HCT116 (cell line): ENCODE measurements at regions not wholly inside any gene's neighbourhood (a gene's known extent, or its start where the extent isn't known, plus 50 kb on each side); places are given as distances from the start of the nearest gene placed in this dataset.

Experiments
- ATAC-seq: fragments of 200-7000 bp; cut with Tn5 transposase; 2 replicates; pipeline ENCODE4 v1.9.1; 2020; ENCODE audit warnings: mild to moderate bottlenecking, moderate library complexity
- BruUV-seq: library from RNA; stranded (reverse); fragments of 400-500 nt; replicated peaks from 2 replicates; lab custom pipeline; 2021; lab: Mats Ljungman, UMichigan
- CTCF ChIA-PET: fragments of 300-600 bp; sonication (Branson Sonifier 250); formaldehyde crosslinking; loops from one replicate; lab custom pipeline; 2021; ENCODE audit warnings: antibody characterized with exemption; lab: Charles Lee
- POLR2A ChIA-PET: fragments of 300-600, 350-600 bp; sonication (Branson Sonifier 250); formaldehyde crosslinking; loops from one replicate; lab custom pipeline; 2021; ENCODE audit warnings: antibody characterized with exemption; lab: Charles Lee
- RAD21 ChIA-PET, 2 experiments: fragments of 300-600 bp; sonication (Branson Sonifier 250); formaldehyde crosslinking; loops; one replicate each; lab custom pipeline; 2023; ENCODE audit warnings: low total read pairs in 2 of 2; ENCODE audit not compliant: uncharacterized antibody in 2 of 2, unreplicated experiment in 2 of 2, low non-redundant PET in 1 of 2; lab: Charles Lee
- DNase-seq: peaks from one replicate; pipeline ENCODE4 v3.0.0-alpha.2; 2010; ENCODE audit warnings: low read depth, low spot score
- H2AFZ ChIP-seq: fragments of 200-600 bp; shearing (Covaris generic), sonication (generic); 2 replicates; pipeline ENCODE4 v1.6.1; 2017; ENCODE audit warnings: low read depth, mixed run types, mixed read lengths, antibody characterized with exemption, low read length; ENCODE audit not compliant: poor library complexity, severe bottlenecking
- H3K27ac ChIP-seq: 2 replicates; pipeline ENCODE4 v1.5.1; 2012; ENCODE audit warnings: low read depth, low read length
- H3K27me3 ChIP-seq: fragments of 200-600 bp; sonication (generic); 2 replicates; pipeline ENCODE4 v1.6.1; 2016; ENCODE audit warnings: mixed run types, low read length, mixed read lengths; ENCODE audit not compliant: insufficient read depth
- H3K36me3 ChIP-seq, 2 experiments: fragments of 200-500 bp in 1 of 2; fragments of 200-600 bp in 1 of 2; sonication (Bioruptor generic) in 1 of 2; sonication (generic) in 1 of 2; 2 replicates each; pipeline versions ENCODE4 v1.5.1 to v1.6.1; 2014 to 2016; ENCODE audit warnings: low read length in 2 of 2, inconsistent platforms in 1 of 2, mixed read lengths in 1 of 2, mixed run types in 1 of 2; ENCODE audit not compliant: insufficient read depth in 2 of 2, control insufficient read depth in 1 of 2
- H3K4me1 ChIP-seq, 2 experiments: fragments of 200-600 bp in 1 of 2; sonication (generic) in 1 of 2; 2 replicates each; pipeline versions ENCODE4 v1.5.1 to v1.6.1; 2012 to 2017; ENCODE audit warnings: low read length in 2 of 2, inconsistent platforms in 1 of 2, mild to moderate bottlenecking in 1 of 2, mixed read lengths in 1 of 2, mixed run types in 1 of 2, moderate library complexity in 1 of 2; ENCODE audit not compliant: insufficient read depth in 2 of 2, control insufficient read depth in 1 of 2
- H3K4me2 ChIP-seq: fragments of 200-600 bp; sonication (generic); 2 replicates; pipeline ENCODE4 v1.6.1; 2017; ENCODE audit warnings: mixed run types, low read length, mixed read lengths
- H3K4me3 ChIP-seq, 2 experiments: fragments of 200-600 bp in 1 of 2; sonication (generic) in 1 of 2; replicated peaks in 1 of 2; 2 replicates each; pipeline ENCODE4 v1.5.1; 2011 to 2016; ENCODE audit warnings: low read length in 2 of 2, control low read depth in 1 of 2, low read depth in 1 of 2, mild to moderate bottlenecking in 1 of 2, mixed read lengths in 1 of 2, mixed run types in 1 of 2
- H3K79me2 ChIP-seq: fragments of 200-600 bp; sonication (generic); 2 replicates; pipeline ENCODE4 v1.6.1; 2017; ENCODE audit warnings: mild to moderate bottlenecking, mixed run types, low read length, moderate library complexity, mixed read lengths; ENCODE audit not compliant: insufficient read depth
- H3K9ac ChIP-seq: fragments of 200-600 bp; sonication (generic); 2 replicates; pipeline ENCODE4 v1.6.1; 2016; ENCODE audit warnings: low read length, mixed read lengths
- H3K9me2 ChIP-seq: fragments of 200-600 bp; sonication (generic), shearing (Covaris generic); 2 replicates; pipeline ENCODE4 v1.6.1; 2017; ENCODE audit warnings: mixed run types, mild to moderate bottlenecking, moderate library complexity; ENCODE audit not compliant: insufficient read depth
- H3K9me3 ChIP-seq, 2 experiments: fragments of 200-500 bp in 1 of 2; fragments of 200-600 bp in 1 of 2; sonication (Bioruptor generic) in 1 of 2; sonication (generic) in 1 of 2; 2 replicates each; pipeline ENCODE4 v1.6.1; 2014 to 2017; ENCODE audit warnings: low read length in 2 of 2, mixed read lengths in 2 of 2, inconsistent platforms in 1 of 2, low read depth in 1 of 2, mild to moderate bottlenecking in 1 of 2, mixed run types in 1 of 2, moderate library complexity in 1 of 2; ENCODE audit not compliant: control insufficient read depth in 1 of 2, insufficient read depth in 1 of 2
- H4K20me1 ChIP-seq: fragments of 200-600 bp; sonication (generic), shearing (Covaris generic); 2 replicates; pipeline ENCODE4 v1.6.1; 2017; ENCODE audit warnings: mixed run types, mild to moderate bottlenecking, moderate library complexity; ENCODE audit not compliant: insufficient read depth
- EGR1 ChIP-seq: IDR thresholded peaks from 2 replicates; pipeline ENCODE4 v1.6.1; 2012; ENCODE audit warnings: low read depth
- ELF1 ChIP-seq: IDR thresholded peaks from 2 replicates; pipeline ENCODE4 v1.6.1; 2012; ENCODE audit warnings: low read depth, borderline replicate concordance
- EZH2 ChIP-seq: fragments of 200-600 bp; sonication (generic); IDR thresholded peaks from 2 replicates; pipeline ENCODE4 v1.6.1; 2017; ENCODE audit warnings: antibody characterized with exemption, mixed run types
- EZH2phosphoT487 ChIP-seq: fragments of 200-600 bp; IDR thresholded peaks from 2 replicates; pipeline ENCODE4 v1.6.1; 2018; ENCODE audit warnings: antibody characterized with exemption, borderline replicate concordance
- FOSL1 ChIP-seq: IDR thresholded peaks from 2 replicates; pipeline ENCODE4 v1.6.1; 2012; ENCODE audit warnings: low read depth
- POLR2A ChIP-seq: IDR thresholded peaks from 2 replicates; pipeline ENCODE4 v1.7.0; 2011; ENCODE audit warnings: borderline replicate concordance; ENCODE audit not compliant: insufficient read depth, insufficient read length; ENCODE audit errors: extremely low read depth
- SIN3A ChIP-seq: IDR thresholded peaks from 2 replicates; pipeline ENCODE4 v1.6.1; 2012; ENCODE audit warnings: low read depth
- ZFX ChIP-seq: fragments of 450-650 bp; IDR thresholded peaks from 2 replicates; pipeline ENCODE4 v1.6.1; 2017
- ZNF274 ChIP-seq: fragments of 200-500 bp; sonication (Bioruptor generic); IDR thresholded peaks from 2 replicates; pipeline ENCODE4 v1.6.1; 2014; ENCODE audit warnings: mild to moderate bottlenecking, low read depth, low read length, inconsistent platforms
- intact Hi-C: fragments of 100-400 bp; cut with micrococcal nuclease; formaldehyde crosslinking; loops from 2 replicates; pipeline ENCODE4 v1.10.0; 2022
- TF ChIP-seq, protein P1 (sequence below): IDR thresholded peaks from 2 replicates; pipeline ENCODE4 v1.6.1; 2012
- TF ChIP-seq, protein P2 (sequence below): IDR thresholded peaks from 2 replicates; pipeline ENCODE4 v1.6.1; 2012
- TF ChIP-seq, protein P3 (sequence below), 3 experiments: fragments of 200-600 bp in 1 of 3; sonication (generic) in 1 of 3; IDR thresholded peaks in 2 of 3; conservative IDR thresholded peaks in 1 of 3; 2 replicates each; pipeline ENCODE4 v1.5.1; 2012 to 2017; ENCODE audit warnings: low read depth in 2 of 3, low read length in 2 of 3, antibody characterized with exemption in 1 of 3, borderline replicate concordance in 1 of 3, control low read depth in 1 of 3, mild to moderate bottlenecking in 1 of 3, mixed read lengths in 1 of 3, mixed run types in 1 of 3, moderate library complexity in 1 of 3; ENCODE audit not compliant: insufficient read depth in 1 of 3

DNA sequence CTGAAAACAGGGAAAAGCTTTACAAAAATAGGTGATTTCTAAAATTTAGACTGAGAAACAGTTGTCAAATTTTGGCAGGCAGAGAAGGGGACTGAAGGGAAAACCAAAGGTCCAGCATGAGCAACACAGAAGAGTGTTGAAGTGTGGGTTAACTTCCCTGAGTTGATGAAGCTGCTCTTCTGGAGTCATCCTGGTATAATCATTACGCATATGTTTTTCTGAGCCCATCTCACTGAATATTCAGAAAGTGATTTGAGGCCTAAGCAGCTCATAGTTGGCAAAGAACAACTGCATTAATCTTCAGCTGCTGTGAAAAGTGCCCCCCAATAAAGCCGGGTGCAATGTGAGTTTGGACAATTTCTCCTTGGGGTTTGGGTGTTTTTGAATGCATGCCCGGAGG is 115.0 kb upstream of the RBBP6 start:
- Histone ChIP-seq H4K20me1 (no peaks in the 10 kb centered on the region), H3K27me3 (peaks cover 12% of the 10 kb centered on the region; the same call in 1 of the 2 replicates), H2AFZ (no peak overlapping the region), H3K9ac (no peak overlapping the region), H3K27ac (no peak overlapping the region), H3K4me1 (no peaks in the 10 kb centered on the region), H3K4me2 (no peak overlapping the region), H3K79me2 (no peaks in the 10 kb centered on the region)
- CTCF ChIA-PET = no interaction called here
- DNase-seq = no peak
- TF ChIP-seq EZH2phosphoT487 (no peak), ZNF274 (no peak), FOSL1 (no peak), ZFX (no peak)
- TF ChIP-seq, protein P1, sequence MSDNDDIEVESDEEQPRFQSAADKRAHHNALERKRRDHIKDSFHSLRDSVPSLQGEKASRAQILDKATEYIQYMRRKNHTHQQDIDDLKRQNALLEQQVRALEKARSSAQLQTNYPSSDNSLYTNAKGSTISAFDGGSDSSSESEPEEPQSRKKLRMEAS = no peak
- TF ChIP-seq, all 23 proteins: peak for 0
- no TSS peak for BruUV-seq
- ChIA-PET RAD21 (no interaction called here), POLR2A (no interaction called here)
- no peaks in the 10 kb centered on the region for H3K36me3 ChIP-seq
- no peaks in the 10 kb centered on the region for H3K9me3 ChIP-seq
- ATAC-seq = no peak
- intact Hi-C loops = no loop called here
- no peaks in the 10 kb centered on the region for H3K9me2 ChIP-seq
- H3K4me3 ChIP-seq = no peak overlapping the region

DNA sequence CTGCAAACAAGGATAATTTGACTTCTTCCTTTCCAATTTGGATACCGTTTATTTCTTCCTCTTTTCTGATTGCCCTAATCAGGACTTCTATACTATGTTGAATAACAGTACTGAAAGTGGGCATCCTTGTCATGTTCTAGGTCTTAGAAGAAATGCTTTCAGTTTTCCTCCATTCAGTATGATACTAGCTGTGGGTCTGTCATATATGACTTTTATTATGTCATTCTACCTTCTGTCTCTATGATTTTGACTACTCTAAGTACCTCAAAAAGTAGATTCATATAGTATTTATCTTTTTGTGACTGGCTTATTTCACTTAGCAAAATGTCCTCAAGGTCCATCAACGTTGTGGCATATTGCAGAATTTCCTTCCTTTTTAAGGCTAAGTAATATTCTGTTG is 111.5 kb upstream of the RBBP6 start:
- POLR2A ChIA-PET = no interaction called here
- no peak for TF ChIP-seq EGR1
- no peak for TF ChIP-seq ELF1
- TF ChIP-seq SIN3A = no peak
- TF ChIP-seq, protein P2, sequence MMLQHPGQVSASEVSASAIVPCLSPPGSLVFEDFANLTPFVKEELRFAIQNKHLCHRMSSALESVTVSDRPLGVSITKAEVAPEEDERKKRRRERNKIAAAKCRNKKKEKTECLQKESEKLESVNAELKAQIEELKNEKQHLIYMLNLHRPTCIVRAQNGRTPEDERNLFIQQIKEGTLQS = no peak
- TF ChIP-seq POLR2A = no peak
- TF ChIP-seq EZH2 = no peak
- TF ChIP-seq, protein P3, sequence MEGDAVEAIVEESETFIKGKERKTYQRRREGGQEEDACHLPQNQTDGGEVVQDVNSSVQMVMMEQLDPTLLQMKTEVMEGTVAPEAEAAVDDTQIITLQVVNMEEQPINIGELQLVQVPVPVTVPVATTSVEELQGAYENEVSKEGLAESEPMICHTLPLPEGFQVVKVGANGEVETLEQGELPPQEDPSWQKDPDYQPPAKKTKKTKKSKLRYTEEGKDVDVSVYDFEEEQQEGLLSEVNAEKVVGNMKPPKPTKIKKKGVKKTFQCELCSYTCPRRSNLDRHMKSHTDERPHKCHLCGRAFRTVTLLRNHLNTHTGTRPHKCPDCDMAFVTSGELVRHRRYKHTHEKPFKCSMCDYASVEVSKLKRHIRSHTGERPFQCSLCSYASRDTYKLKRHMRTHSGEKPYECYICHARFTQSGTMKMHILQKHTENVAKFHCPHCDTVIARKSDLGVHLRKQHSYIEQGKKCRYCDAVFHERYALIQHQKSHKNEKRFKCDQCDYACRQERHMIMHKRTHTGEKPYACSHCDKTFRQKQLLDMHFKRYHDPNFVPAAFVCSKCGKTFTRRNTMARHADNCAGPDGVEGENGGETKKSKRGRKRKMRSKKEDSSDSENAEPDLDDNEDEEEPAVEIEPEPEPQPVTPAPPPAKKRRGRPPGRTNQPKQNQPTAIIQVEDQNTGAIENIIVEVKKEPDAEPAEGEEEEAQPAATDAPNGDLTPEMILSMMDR (IDR thresholded peaks at IDR 0.05 in 2 of 3, conservative IDR thresholded peaks at IDR 0.05 in 1 of 3; ENCODE audit: borderline replicate concordance in 1 of 3, insufficient read depth in 1 of 3, low read depth in 2 of 3, low read length in 2 of 3) = no peak

More for the DNA sequence above, 111.5 kb upstream of the RBBP6 start:
- no peak overlapping the region for H3K4me2 ChIP-seq
- no peak overlapping the region for H2AFZ ChIP-seq
- H3K27ac ChIP-seq = no peak overlapping the region
- DNase-seq (no peak), ATAC-seq (no peak)
- no peaks in the 10 kb centered on the region for H3K9me3 ChIP-seq
- no peaks in the 10 kb centered on the region for H4K20me1 ChIP-seq
- H3K79me2 ChIP-seq = no peaks in the 10 kb centered on the region
- no peak overlapping the region for H3K9ac ChIP-seq
- no TSS peak for BruUV-seq
- intact Hi-C loops = no loop called here
- no peak overlapping the region for H3K4me3 ChIP-seq
- H3K4me1 ChIP-seq = peaks cover 3 to 8% of the 10 kb centered on the region in 2 experiments; a peak in 2 of 4 replicates
- RAD21 ChIA-PET = no interaction called here
- CTCF ChIA-PET = no interaction called here
- no peaks in the 10 kb centered on the region for H3K9me2 ChIP-seq
- H3K36me3 ChIP-seq = no peaks in the 10 kb centered on the region
- peaks cover 12% of the 10 kb centered on the region; the same call in 1 of the 2 replicates for H3K27me3 ChIP-seq
